T-helper 2 cell (primary cell): ENCODE measurements at regions not wholly inside any gene's neighbourhood (a gene's known extent, or its start where the extent isn't known, plus 50 kb on each side); places are given as distances from the start of the nearest gene placed in this dataset.

Source experiments
- DNase-seq, 5 experiments: peaks; one replicate each; pipeline versions ENCODE4 v3.0.0 to v3.0.0-alpha.2; 2012 to 2022

- DNase-seq, result no peak
These were observed 402.1 kb downstream of the ZNF521 start for GRCh38 chr18:24949908-24950307.

- no peak for DNase-seq
These were observed 397.6 kb downstream of the ZNF521 start for GRCh38 chr18:24954341-24954740.

GRCh38 chr18:24958001-24958400 is 394.0 kb downstream of the ZNF521 start:
- no peak for DNase-seq

GRCh38 chr18:24959051-24959476 is 392.9 kb downstream of the ZNF521 start:
- no peak for DNase-seq

- peak in 1 of 5 experiments; percentile 1 for DNase-seq
These were observed 387.8 kb downstream of the ZNF521 start for GRCh38 chr18:24964216-24964615.

GRCh38 chr18:24968238-24968775 is 383.7 kb downstream of the ZNF521 start:
- no peak for DNase-seq

GRCh38 chr18:24972577-24972976 is 379.4 kb downstream of the ZNF521 start:
- DNase-seq, result no peak

- DNase-seq, result no peak
These were observed 377.5 kb downstream of the ZNF521 start for GRCh38 chr18:24974431-24974830.

GRCh38 chr18:24975496-24976372 is 376.2 kb downstream of the ZNF521 start:
- no peak for DNase-seq

GRCh38 chr18:24976502-24976901 is 375.5 kb downstream of the ZNF521 start:
- DNase-seq, result no peak

- no peak for DNase-seq
These were observed 372.7 kb downstream of the ZNF521 start for GRCh38 chr18:24979235-24979634.

GRCh38 chr18:24982831-24983230 is 369.1 kb downstream of the ZNF521 start:
- DNase-seq, result no peak

- DNase-seq, result no peak
These were observed 368.3 kb downstream of the ZNF521 start for GRCh38 chr18:24983566-24984139.

- no peak for DNase-seq
These were observed 366.4 kb downstream of the ZNF521 start for GRCh38 chr18:24985586-24985985.

- DNase-seq, result no peak
These were observed 365.2 kb downstream of the ZNF521 start for GRCh38 chr18:24986666-24987302.

- no peak for DNase-seq
These were observed 364.4 kb downstream of the ZNF521 start for GRCh38 chr18:24987303-24988252.

GRCh38 chr18:24988253-24988840 is 363.6 kb downstream of the ZNF521 start:
- DNase-seq, result no peak

GRCh38 chr18:24989760-24990593 is 362.0 kb downstream of the ZNF521 start:
- no peak for DNase-seq

- no peak for DNase-seq
These were observed 361.3 kb downstream of the ZNF521 start for GRCh38 chr18:24990671-24991134.

- DNase-seq, result no peak
These were observed 360.6 kb downstream of the ZNF521 start for GRCh38 chr18:24991141-24992060.
